Psoas muscle (tissue), 7 donors: ENCODE measurements at regions not wholly inside any gene's neighbourhood (a gene's known extent, or its start where the extent isn't known, plus 50 kb on each side); places are given as distances from the start of the nearest gene placed in this dataset.

Source experiments
- ATAC-seq, 4 donors: fragments of 200-7000 bp; cut with Tn5 transposase; one replicate each; pipeline ENCODE4 v1.9.1; 2020; ENCODE audit warnings: moderate library complexity in 3 of 4, mild to moderate bottlenecking in 2 of 4
- DNase-seq, 2 donors: peaks; one replicate each; pipeline ENCODE4 v3.0.0-alpha.2; 2020
- H3K27ac ChIP-seq: fragments of 200-600 bp; one replicate; pipeline ENCODE4 v1.8.0; 2022
- H3K27me3 ChIP-seq, 3 donors: fragments of 200-600 bp in 1 of 3; one replicate each; pipeline versions ENCODE4 v1.6.1 to v1.8.0; 2013 to 2022; ENCODE audit warnings: low read length in 2 of 3, mild to moderate bottlenecking in 2 of 3, moderate library complexity in 1 of 3; ENCODE audit not compliant: insufficient read depth in 3 of 3
- H3K36me3 ChIP-seq, 2 donors: fragments of 200-600 bp in 1 of 2; one replicate each; pipeline versions ENCODE4 v1.6.1 to v1.8.0; 2013 to 2022; ENCODE audit warnings: low read depth in 1 of 2, mild to moderate bottlenecking in 1 of 2, moderate library complexity in 1 of 2; ENCODE audit not compliant: insufficient read depth in 1 of 2
- H3K4me1 ChIP-seq: fragments of 200-600 bp; one replicate; pipeline ENCODE4 v1.8.0; 2022
- H3K4me3 ChIP-seq: fragments of 200-600 bp; one replicate; pipeline ENCODE4 v1.8.0; 2022; ENCODE audit warnings: mild to moderate bottlenecking
- H3K9me3 ChIP-seq: fragments of 200-600 bp; one replicate; pipeline ENCODE4 v1.8.0; 2022
- CTCF ChIP-seq: fragments of 200-600 bp; IDR thresholded peaks from one replicate; pipeline ENCODE4 v1.8.0; 2022; ENCODE audit warnings: antibody characterized with exemption
- WGBS, 3 donors: extraction: QIAGEN DNeasy Blood & Tissue Kit; methylation state at CpG; one replicate each; pipeline versions ENCODE4 v1.1.6 to v1.1.7; 2013; 5-methylcytosine and 5-hydroxymethylcytosine counted together
- intact Hi-C, 2 donors: fragments of 100-400 bp; cut with DNase I; formaldehyde crosslinking; loops; one replicate each; pipeline versions ENCODE4 v1.11.0 to v1.14.2; 2022
- donor health status: healthy with polysubstance abuse.
- donor health status: DM: no; HTN: no; CAD: no; lungs with moderate emphysema.
- donor health status: Bipolar disorder and iron deficiency.
- donor health status: healthy.
- donor health status: DM: yes; HTN: yes; CAD: no.
- donor health status: DM: no; HTN: no; CAD: no.
- donor health status: DM: yes; HTN: yes; CAD: no.

- 83 to 92% (median 92%) methylated on average over 5 of the region's 5 CpGs for WGBS, 3 donors
- Histone ChIP-seq H3K4me3 (no peak overlapping the region), H3K4me1 (no peaks in the 10 kb centered on the region), H3K27me3 (peaks cover 0 to 59% (median 18%) of the 10 kb centered on the region in 3 donors), H3K36me3 (no peaks in the 10 kb centered on the region), H3K9me3 (no peaks in the 10 kb centered on the region), H3K27ac (no peak overlapping the region)
- DNase-seq (no peak), ATAC-seq (no peak)
- intact Hi-C loops, result loop anchor here in 1 of 2 donors (5.0 kb wide), 1 partner anchor 79 kb away; no protein-coding TSS in a partner anchor
- no peak for TF ChIP-seq CTCF
Measured at GRCh38 chr17:79385962-79386563, 224.8 kb downstream of the RBFOX3 start.

GRCh38 chr17:79382313-79382712, 228.5 kb downstream of the RBFOX3 start:
- no peak for ATAC-seq
- WGBS, 3 donors, result 63 to 68% (median 67%) methylated on average over 9 of the region's 9 CpGs
- H3K27me3 ChIP-seq, result peaks cover 0 to 64% (median 19%) of the 10 kb centered on the region in 3 donors

GRCh38 chr17:79379700-79380445, 231.0 kb downstream of the RBFOX3 start:
- intact Hi-C loops, result no loop called here
- no peak for TF ChIP-seq CTCF
- 71 to 78% (median 75%) methylated on average over 21 of the region's 21 CpGs for WGBS, 3 donors

More at GRCh38 chr17:79382313-79382712, 228.5 kb downstream of the RBFOX3 start:
- H3K4me3 ChIP-seq, result no peak overlapping the region
- H3K27ac ChIP-seq, result no peak overlapping the region
- no peaks in the 10 kb centered on the region for H3K4me1 ChIP-seq
- H3K36me3 ChIP-seq, result no peaks in the 10 kb centered on the region
- intact Hi-C loops, result no loop called here
- no peak for TF ChIP-seq CTCF
- no peak for DNase-seq
- no peaks in the 10 kb centered on the region for H3K9me3 ChIP-seq

GRCh38 chr17:79377230-79377786, 233.5 kb downstream of the RBFOX3 start:
- H3K27me3 ChIP-seq, result peaks cover 0 to 81% (median 17%) of the 10 kb centered on the region in 3 donors
- WGBS, 3 donors, result 54 to 61% (median 58%) methylated on average over 25 of the region's 25 CpGs

More at GRCh38 chr17:79379700-79380445, 231.0 kb downstream of the RBFOX3 start:
- DNase-seq (no peak), ATAC-seq (no peak)
- Histone ChIP-seq H3K36me3 (no peaks in the 10 kb centered on the region), H3K9me3 (no peaks in the 10 kb centered on the region), H3K4me3 (no peak overlapping the region), H3K4me1 (no peaks in the 10 kb centered on the region), H3K27me3 (peaks cover 0 to 72% (median 22%) of the 10 kb centered on the region in 3 donors), H3K27ac (no peak overlapping the region)

More at GRCh38 chr17:79377230-79377786, 233.5 kb downstream of the RBFOX3 start:
- Histone ChIP-seq H3K9me3 (no peaks in the 10 kb centered on the region), H3K27ac (no peak overlapping the region), H3K36me3 (no peaks in the 10 kb centered on the region), H3K4me1 (no peaks in the 10 kb centered on the region), H3K4me3 (no peak overlapping the region)
- TF ChIP-seq CTCF, result no peak
- intact Hi-C loops, result no loop called here
- ATAC-seq, result no peak
- no peak for DNase-seq
